ENCODE measurements at regions not wholly inside any gene's neighbourhood (a gene's known extent, or its start where the extent isn't known, plus 50 kb on each side); places are given as distances from the start of the nearest gene placed in this dataset.
"Not testable (repeated sequence)": the region's sequence is repeated elsewhere in the genome, so short reads cannot be mapped to it uniquely, and the experiment has no call there.

GRCh38 chr13:109997056-109997595 is 210.7 kb upstream of the IRS2 start:
- H3K9me2 ChIP-seq; H3K9me3 ChIP-seq; H3K9ac ChIP-seq; CTCF ChIA-PET; DNase-seq; H3K27me3 ChIP-seq (ENCODE audit: insufficient read depth); H4K20me1 ChIP-seq (ENCODE audit: insufficient read depth); H2AFZ ChIP-seq (ENCODE audit: low read depth); H3K79me2 ChIP-seq (ENCODE audit: insufficient read depth); H3K27ac ChIP-seq (ENCODE audit: low read depth in 2 of 2, low read length in 1 of 2); H3K36me3 ChIP-seq (replicated peaks in 1 of 2; ENCODE audit: control insufficient read depth in 1 of 2, insufficient read depth in 2 of 2, low read length in 1 of 2); POLR2A ChIA-PET; H3K4me3 ChIP-seq (ENCODE audit: low read depth in 2 of 2, low read length in 1 of 2); H3K4me2 ChIP-seq; H3F3A ChIP-seq (replicated peaks; ENCODE audit: insufficient read depth): not testable (repeated sequence)
- H3K4me1 ChIP-seq (ENCODE audit: control insufficient read depth in 1 of 2, insufficient read depth in 2 of 2, low read depth in 1 of 2, low read length in 1 of 2) = peaks cover 0 to 21% of the 10 kb centered on the region in 2 experiments; a peak in 1 of 4 replicates
- 96% methylated on average over 5 of the region's 5 CpGs for WGBS (ENCODE audit: low lambda C conversion rate)

GRCh38 chr13:109996404-109996960 is 210.1 kb upstream of the IRS2 start:
- ChIA-PET POLR2A (no interaction called here), CTCF (interaction anchor here (1.6 kb wide), 1 partner anchor 10 kb away, joined by 6 read pairs; no protein-coding TSS in a partner anchor)
- Histone ChIP-seq H3K27ac (ENCODE audit: low read depth in 2 of 2, low read length in 1 of 2) (no peak overlapping the region), H3F3A (replicated peaks; ENCODE audit: insufficient read depth) (no peaks in the 10 kb centered on the region), H3K4me2 (no peak overlapping the region), H3K36me3 (replicated peaks in 1 of 2; ENCODE audit: control insufficient read depth in 1 of 2, insufficient read depth in 2 of 2, low read length in 1 of 2) (no peaks in the 10 kb centered on the region), H4K20me1 (ENCODE audit: insufficient read depth) (no peaks in the 10 kb centered on the region), H3K79me2 (ENCODE audit: insufficient read depth) (no peaks in the 10 kb centered on the region), H3K4me1 (ENCODE audit: control insufficient read depth in 1 of 2, insufficient read depth in 2 of 2, low read depth in 1 of 2, low read length in 1 of 2) (peaks cover 0 to 21% of the 10 kb centered on the region in 2 experiments; a peak in 1 of 4 replicates), H3K27me3 (ENCODE audit: insufficient read depth) (no peaks in the 10 kb centered on the region), H3K9ac (no peak overlapping the region), H2AFZ (ENCODE audit: low read depth) (no peak overlapping the region), H3K9me3 (no peaks in the 10 kb centered on the region), H3K9me2 (no peaks in the 10 kb centered on the region), H3K4me3 (ENCODE audit: low read depth in 2 of 2, low read length in 1 of 2) (no peak overlapping the region)
- no peak for DNase-seq
- 91% methylated on average over 9 of the region's 10 CpGs for WGBS (ENCODE audit: low lambda C conversion rate)
- TF ChIP-seq RFX5 (IDR thresholded peaks at IDR 0.05; ENCODE audit: low read length) (no peak), IRF3 (IDR thresholded peaks at IDR 0.05; ENCODE audit: low read depth, low read length) (no peak), GATA2 (CRISPR knock-in tag; IDR thresholded peaks at IDR 0.05) (no peak), NFIC (IDR thresholded peaks at IDR 0.05; ENCODE audit: borderline replicate concordance) (no peak), TEAD4 (IDR thresholded peaks at IDR 0.05; ENCODE audit: borderline replicate concordance, insufficient read depth) (no peak), TCF12 (IDR thresholded peaks at IDR 0.05) (no peak), SIN3A (IDR thresholded peaks at IDR 0.05; ENCODE audit: borderline replicate concordance, low read depth, low read length) (no peak), MEF2A (IDR thresholded peaks at IDR 0.05; ENCODE audit: borderline replicate concordance, low read depth) (no peak), EZH2phosphoT487 (IDR thresholded peaks at IDR 0.05; ENCODE audit: borderline replicate concordance, low read depth) (no peak), USF1 (IDR thresholded peaks at IDR 0.05; ENCODE audit: borderline replicate concordance, low read depth) (no peak)
- TF ChIP-seq, protein P1, sequence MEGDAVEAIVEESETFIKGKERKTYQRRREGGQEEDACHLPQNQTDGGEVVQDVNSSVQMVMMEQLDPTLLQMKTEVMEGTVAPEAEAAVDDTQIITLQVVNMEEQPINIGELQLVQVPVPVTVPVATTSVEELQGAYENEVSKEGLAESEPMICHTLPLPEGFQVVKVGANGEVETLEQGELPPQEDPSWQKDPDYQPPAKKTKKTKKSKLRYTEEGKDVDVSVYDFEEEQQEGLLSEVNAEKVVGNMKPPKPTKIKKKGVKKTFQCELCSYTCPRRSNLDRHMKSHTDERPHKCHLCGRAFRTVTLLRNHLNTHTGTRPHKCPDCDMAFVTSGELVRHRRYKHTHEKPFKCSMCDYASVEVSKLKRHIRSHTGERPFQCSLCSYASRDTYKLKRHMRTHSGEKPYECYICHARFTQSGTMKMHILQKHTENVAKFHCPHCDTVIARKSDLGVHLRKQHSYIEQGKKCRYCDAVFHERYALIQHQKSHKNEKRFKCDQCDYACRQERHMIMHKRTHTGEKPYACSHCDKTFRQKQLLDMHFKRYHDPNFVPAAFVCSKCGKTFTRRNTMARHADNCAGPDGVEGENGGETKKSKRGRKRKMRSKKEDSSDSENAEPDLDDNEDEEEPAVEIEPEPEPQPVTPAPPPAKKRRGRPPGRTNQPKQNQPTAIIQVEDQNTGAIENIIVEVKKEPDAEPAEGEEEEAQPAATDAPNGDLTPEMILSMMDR (IDR thresholded peaks at IDR 0.05) = no peak
